Pancreas (tissue), 10 donors: ENCODE measurements at regions not wholly inside any gene's neighbourhood (a gene's known extent, or its start where the extent isn't known, plus 50 kb on each side); places are given as distances from the start of the nearest gene placed in this dataset.

Source experiments
- ATAC-seq, 4 donors: fragments of 200-7000 bp; cut with Tn5 transposase; one replicate each; pipeline versions ENCODE4 v1.8.0 to v1.9.1; 2020; ENCODE audit warnings: mild to moderate bottlenecking in 4 of 4, moderate library complexity in 4 of 4
- DNase-seq, 6 donors: peaks; one replicate each; pipeline ENCODE4 v3.0.0-alpha.2; 2020
- FAIRE-seq: peaks from 2 replicates; lab custom pipeline; 2012; peaks lifted over from hg19 to GRCh38; lab: Jason Lieb, UNC
- H3K27ac ChIP-seq, 4 donors: fragments of 200-600 bp; sonication (generic); 1 replicate in 3 of 4; 2 replicates in 1 of 4; pipeline versions ENCODE4 v1.5.0 to v1.8.0; 2020
- H3K27me3 ChIP-seq, 4 donors: fragments of 200-600 bp; one replicate each; pipeline ENCODE4 v1.8.0; 2021
- H3K36me3 ChIP-seq, 3 donors: fragments of 200-600 bp; sonication (generic) in 1 of 3; one replicate each; pipeline versions ENCODE4 v1.5.0 to v1.8.0; 2020 to 2021
- H3K4me1 ChIP-seq, 3 donors: fragments of 200-600 bp; one replicate each; pipeline ENCODE4 v1.8.0; 2021
- H3K4me3 ChIP-seq, 4 donors: fragments of 200-600 bp; sonication (generic) in 2 of 4; one replicate each; pipeline versions ENCODE4 v1.5.0 to v1.8.0; 2020 to 2021
- H3K9me3 ChIP-seq, 4 donors: fragments of 200-600 bp; one replicate each; pipeline ENCODE4 v1.8.0; 2021
- WGBS, 2 donors: extraction: QIAGEN DNeasy Blood & Tissue Kit; methylation state at CpG; one replicate each; pipeline ENCODE4 v1.1.7; 2013; 5-methylcytosine and 5-hydroxymethylcytosine counted together
- intact Hi-C, 3 donors: fragments of 100-400 bp; cut with DNase I; formaldehyde crosslinking; loops; one replicate each; pipeline versions ENCODE4 v1.11.1 to v1.14.2; 2022
- TF ChIP-seq, protein P1 (sequence below), 4 donors: fragments of 200-600 bp; sonication (generic) in 3 of 4; IDR thresholded peaks; one replicate each; pipeline versions ENCODE4 v1.5.0 to v1.8.0; 2021; ENCODE audit warnings: antibody characterized with exemption in 4 of 4
- donor health status: healthy with polysubstance abuse.
- donor health status: DM: no; HTN: no; CAD: no; lungs with moderate emphysema.
- donor health status: DM: no; HTN: no; CAD: no.
- donor health status: control.
- donor health status: control.
- donor health status: Bipolar disorder and iron deficiency.
- donor health status: DM: yes; HTN: yes; CAD: no.
- donor health status: DM: no; HTN: no; CAD: no.
- donor health status: DM: no; HTN: no; CAD: no.
- donor health status: DM: yes; HTN: yes; CAD: no.

DNA sequence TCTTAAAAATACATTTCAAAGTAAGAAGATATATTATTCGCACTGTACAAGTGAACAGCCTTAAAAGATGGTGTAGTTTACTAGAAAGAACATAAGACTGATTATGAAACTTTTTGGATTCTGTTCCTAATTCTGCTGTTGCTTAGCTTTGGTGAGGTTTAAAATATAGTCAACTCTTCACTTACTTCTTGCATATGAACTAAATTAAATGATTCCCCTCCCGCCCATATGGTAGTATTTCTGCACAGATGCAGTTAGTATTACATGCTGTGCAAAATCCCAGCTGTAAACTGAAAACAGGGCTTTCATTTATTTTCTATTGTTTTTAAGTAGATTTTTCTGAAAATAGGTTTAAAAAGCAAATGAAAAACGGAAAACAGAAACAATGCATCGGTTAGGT is 345.4 kb upstream of the NCAM2 start:
- Histone ChIP-seq H3K36me3 (no peaks in the 10 kb centered on the region), H3K4me1 (no peaks in the 10 kb centered on the region), H3K27me3 (no peaks in the 10 kb centered on the region), H3K4me3 (no peak overlapping the region), H3K27ac (no peak overlapping the region), H3K9me3 (no peaks in the 10 kb centered on the region)
- TF ChIP-seq, protein P1, sequence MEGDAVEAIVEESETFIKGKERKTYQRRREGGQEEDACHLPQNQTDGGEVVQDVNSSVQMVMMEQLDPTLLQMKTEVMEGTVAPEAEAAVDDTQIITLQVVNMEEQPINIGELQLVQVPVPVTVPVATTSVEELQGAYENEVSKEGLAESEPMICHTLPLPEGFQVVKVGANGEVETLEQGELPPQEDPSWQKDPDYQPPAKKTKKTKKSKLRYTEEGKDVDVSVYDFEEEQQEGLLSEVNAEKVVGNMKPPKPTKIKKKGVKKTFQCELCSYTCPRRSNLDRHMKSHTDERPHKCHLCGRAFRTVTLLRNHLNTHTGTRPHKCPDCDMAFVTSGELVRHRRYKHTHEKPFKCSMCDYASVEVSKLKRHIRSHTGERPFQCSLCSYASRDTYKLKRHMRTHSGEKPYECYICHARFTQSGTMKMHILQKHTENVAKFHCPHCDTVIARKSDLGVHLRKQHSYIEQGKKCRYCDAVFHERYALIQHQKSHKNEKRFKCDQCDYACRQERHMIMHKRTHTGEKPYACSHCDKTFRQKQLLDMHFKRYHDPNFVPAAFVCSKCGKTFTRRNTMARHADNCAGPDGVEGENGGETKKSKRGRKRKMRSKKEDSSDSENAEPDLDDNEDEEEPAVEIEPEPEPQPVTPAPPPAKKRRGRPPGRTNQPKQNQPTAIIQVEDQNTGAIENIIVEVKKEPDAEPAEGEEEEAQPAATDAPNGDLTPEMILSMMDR (IDR thresholded peaks at IDR 0.05) = no peak
- DNase-seq (no peak), FAIRE-seq (no peak), ATAC-seq (no peak)
- intact Hi-C loops = no loop called here
- WGBS, 2 donors = 54 to 67% methylated on average over 4 of the region's 4 CpGs

- no peaks in the 10 kb centered on the region for H3K4me1 ChIP-seq
- FAIRE-seq (no peak), DNase-seq (no peak), ATAC-seq (no peak)
- H3K27me3 ChIP-seq = no peaks in the 10 kb centered on the region
- no peak overlapping the region for H3K27ac ChIP-seq
- H3K36me3 ChIP-seq = no peaks in the 10 kb centered on the region
- TF ChIP-seq, protein P1 (IDR thresholded peaks at IDR 0.05) = no peak
- no peaks in the 10 kb centered on the region for H3K9me3 ChIP-seq
- H3K4me3 ChIP-seq = no peak overlapping the region
- WGBS, 2 donors = 30 to 35% methylated on average over 4 of the region's 4 CpGs
- intact Hi-C loops = no loop called here
These were observed 337.0 kb upstream of the NCAM2 start for GRCh38 chr21:20661246-20661645.

GRCh38 chr21:20661745-20662422 is 336.3 kb upstream of the NCAM2 start:
- intact Hi-C loops = no loop called here
- ATAC-seq = no peak

GRCh38 chr21:20662514-20662913 is 335.7 kb upstream of the NCAM2 start:
- FAIRE-seq (no peak), DNase-seq (peak in 1 of 6 donors; percentile 13), ATAC-seq (no peak)
- Histone ChIP-seq H3K4me1 (no peaks in the 10 kb centered on the region), H3K27ac (no peak overlapping the region), H3K4me3 (no peak overlapping the region), H3K27me3 (no peaks in the 10 kb centered on the region), H3K9me3 (no peaks in the 10 kb centered on the region), H3K36me3 (no peaks in the 10 kb centered on the region)
- intact Hi-C loops = no loop called here
- 22 to 31% methylated on average over 2 of the region's 2 CpGs for WGBS, 2 donors
- TF ChIP-seq, protein P1 (IDR thresholded peaks at IDR 0.05) = no peak

More at GRCh38 chr21:20661745-20662422, 336.3 kb upstream of the NCAM2 start:
- Histone ChIP-seq H3K36me3 (no peaks in the 10 kb centered on the region), H3K27me3 (no peaks in the 10 kb centered on the region), H3K9me3 (no peaks in the 10 kb centered on the region), H3K4me3 (no peak overlapping the region), H3K27ac (no peak overlapping the region), H3K4me1 (no peaks in the 10 kb centered on the region)
- DNase-seq (no peak), FAIRE-seq (no peak)
- TF ChIP-seq, protein P1 (IDR thresholded peaks at IDR 0.05) = no peak

GRCh38 chr21:20667931-20668330 is 330.3 kb upstream of the NCAM2 start:
- DNase-seq (no peak), ATAC-seq (no peak), FAIRE-seq (no peak)
- H3K27me3 ChIP-seq = no peaks in the 10 kb centered on the region
- H3K36me3 ChIP-seq = no peaks in the 10 kb centered on the region
- TF ChIP-seq, protein P1 (IDR thresholded peaks at IDR 0.05) = no peak
- no peak overlapping the region for H3K4me3 ChIP-seq
- no peak overlapping the region for H3K27ac ChIP-seq
- intact Hi-C loops = no loop called here
- no peaks in the 10 kb centered on the region for H3K9me3 ChIP-seq
- WGBS, 2 donors = 37 to 52% methylated on average over 2 of the region's 2 CpGs
- no peaks in the 10 kb centered on the region for H3K4me1 ChIP-seq
